Mesenchymal stem cell (in vitro differentiated cells and primary cell): ENCODE measurements at regions not wholly inside any gene's neighbourhood (a gene's known extent, or its start where the extent isn't known, plus 50 kb on each side); places are given as distances from the start of the nearest gene placed in this dataset.

ENCODE experiments used
- DNase-seq: peaks from one replicate; pipeline ENCODE4 v3.0.0-alpha.2; 2013
- H2AFZ ChIP-seq: one replicate; pipeline ENCODE4 v1.6.1; 2013; ENCODE audit warnings: low read depth, mild to moderate bottlenecking, control low read depth, inconsistent platforms, low read length, moderate library complexity
- H2AK5ac ChIP-seq: 2 replicates; pipeline ENCODE4 v1.6.1; 2013; ENCODE audit warnings: low read length, moderate library complexity, mild to moderate bottlenecking, inconsistent platforms; ENCODE audit not compliant: severe bottlenecking
- H2BK120ac ChIP-seq: one replicate; pipeline ENCODE4 v1.6.1; 2013; ENCODE audit warnings: low read depth, mild to moderate bottlenecking, inconsistent platforms, low read length, moderate library complexity
- H2BK12ac ChIP-seq, 2 experiments: one replicate each; pipeline ENCODE4 v1.6.1; 2013; ENCODE audit warnings: inconsistent platforms in 2 of 2, low read length in 2 of 2, mild to moderate bottlenecking in 2 of 2, moderate library complexity in 2 of 2, control low read depth in 1 of 2
- H2BK15ac ChIP-seq: one replicate; pipeline ENCODE4 v1.6.1; 2013; ENCODE audit warnings: mild to moderate bottlenecking, low read depth, inconsistent platforms; ENCODE audit not compliant: poor library complexity, severe bottlenecking
- H2BK5ac ChIP-seq: 2 replicates; pipeline ENCODE4 v1.6.1; 2013; ENCODE audit warnings: low read depth, mild to moderate bottlenecking, low read length, control low read depth, inconsistent platforms; ENCODE audit not compliant: poor library complexity, severe bottlenecking
- H3K14ac ChIP-seq, 2 experiments: one replicate each; pipeline ENCODE4 v1.6.1; 2013; ENCODE audit warnings: inconsistent platforms in 2 of 2, low read length in 2 of 2, control low read depth in 1 of 2, mild to moderate bottlenecking in 1 of 2, moderate library complexity in 1 of 2
- H3K18ac ChIP-seq, 2 experiments: one replicate each; pipeline ENCODE4 v1.6.1; 2013; ENCODE audit warnings: inconsistent platforms in 2 of 2, low read length in 2 of 2, control low read depth in 1 of 2, low read depth in 1 of 2, mild to moderate bottlenecking in 1 of 2
- H3K23ac ChIP-seq, 2 experiments: one replicate each; pipeline ENCODE4 v1.6.1; 2013; ENCODE audit warnings: inconsistent platforms in 2 of 2, low read length in 2 of 2, mild to moderate bottlenecking in 2 of 2, moderate library complexity in 2 of 2, control low read depth in 1 of 2
- H3K27ac ChIP-seq: 2 replicates; pipeline ENCODE4 v1.5.1; 2013; ENCODE audit warnings: mild to moderate bottlenecking, moderate library complexity, low read length, control low read depth, inconsistent platforms; ENCODE audit not compliant: poor library complexity, severe bottlenecking
- H3K27me3 ChIP-seq, 2 experiments: 2 replicates each; pipeline versions ENCODE4 v1.6.1 to v1.7.0; 2013; ENCODE audit warnings: low read length in 2 of 2, mild to moderate bottlenecking in 2 of 2, moderate library complexity in 2 of 2, control low read depth in 1 of 2, inconsistent platforms in 1 of 2; ENCODE audit not compliant: control insufficient read depth in 1 of 2, insufficient read depth in 1 of 2
- H3K36me3 ChIP-seq, 2 experiments: 2 replicates each; pipeline versions ENCODE4 v1.6.1 to v1.7.0; 2013; ENCODE audit warnings: low read length in 2 of 2, control low read depth in 1 of 2, inconsistent platforms in 1 of 2, low read depth in 1 of 2, mild to moderate bottlenecking in 1 of 2; ENCODE audit not compliant: insufficient read depth in 2 of 2, control insufficient read depth in 1 of 2
- H3K4ac ChIP-seq, 2 experiments: one replicate each; pipeline ENCODE4 v1.6.1; 2013; ENCODE audit warnings: inconsistent platforms in 2 of 2, low read length in 2 of 2, mild to moderate bottlenecking in 2 of 2, moderate library complexity in 2 of 2, control low read depth in 1 of 2, low read depth in 1 of 2
- H3K4me1 ChIP-seq: 2 replicates; pipeline ENCODE4 v1.6.1; 2013; ENCODE audit warnings: low read depth, low read length, control low read depth; ENCODE audit not compliant: control insufficient read depth, insufficient read depth
- H3K4me2 ChIP-seq: 2 replicates; pipeline ENCODE4 v1.6.1; 2013; ENCODE audit warnings: low read length, mild to moderate bottlenecking, inconsistent platforms; ENCODE audit not compliant: poor library complexity, severe bottlenecking
- H3K4me3 ChIP-seq, 2 experiments: 2 replicates each; pipeline versions ENCODE4 v1.5.1 to v1.7.0; 2013; ENCODE audit warnings: low read length in 2 of 2, mild to moderate bottlenecking in 2 of 2, control low read depth in 1 of 2, low read depth in 1 of 2; ENCODE audit not compliant: insufficient read depth in 1 of 2
- H3K79me1 ChIP-seq: replicated peaks from 2 replicates; pipeline ENCODE4 v1.6.1; 2013; ENCODE audit warnings: mild to moderate bottlenecking, control low read depth, low read length, inconsistent platforms; ENCODE audit not compliant: poor library complexity, severe bottlenecking
- H3K9ac ChIP-seq: 2 replicates; pipeline ENCODE4 v1.7.0; 2013; ENCODE audit warnings: mild to moderate bottlenecking, low read length, moderate library complexity
- H3K9me3 ChIP-seq: 2 replicates; pipeline ENCODE4 v1.7.0; 2013; ENCODE audit warnings: mild to moderate bottlenecking, low read length; ENCODE audit not compliant: control insufficient read depth
- H4K8ac ChIP-seq: one replicate; pipeline ENCODE4 v1.6.1; 2013; ENCODE audit warnings: inconsistent platforms, mild to moderate bottlenecking, low read length, moderate library complexity
- H4K91ac ChIP-seq: one replicate; pipeline ENCODE4 v1.6.1; 2013; ENCODE audit warnings: mild to moderate bottlenecking, low read length, inconsistent platforms
- WGBS: methylation state at CpG from one replicate; pipeline ENCODE4 v1.1.7; 2013; ENCODE audit warnings: mixed read lengths; 5-methylcytosine and 5-hydroxymethylcytosine counted together

DNA sequence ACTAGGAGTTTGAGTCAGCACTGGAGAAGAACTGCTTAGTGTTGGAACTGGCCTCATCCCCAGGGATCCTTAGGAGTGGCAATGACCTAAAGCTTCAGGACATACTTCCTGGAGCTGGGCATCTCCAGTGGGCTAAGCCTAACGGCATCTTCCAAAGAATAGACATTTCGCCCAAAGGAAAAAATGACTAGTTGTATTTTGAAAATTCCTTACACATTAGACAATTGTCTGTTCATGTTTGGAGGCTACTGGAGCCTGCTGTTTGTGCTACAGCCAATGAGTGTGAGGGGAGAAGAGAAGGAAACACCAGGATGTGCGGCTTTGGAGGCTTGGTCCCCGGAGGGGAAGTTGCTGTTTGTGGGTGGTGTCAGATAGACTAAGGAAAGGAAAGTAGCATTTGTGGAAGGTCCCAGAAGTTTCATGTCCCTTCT lies 77.6 kb downstream of the POLR2M start:
- H3K27ac ChIP-seq = no peak overlapping the region
- 71% methylated on average over 3 of the region's 4 CpGs for WGBS

DNA sequence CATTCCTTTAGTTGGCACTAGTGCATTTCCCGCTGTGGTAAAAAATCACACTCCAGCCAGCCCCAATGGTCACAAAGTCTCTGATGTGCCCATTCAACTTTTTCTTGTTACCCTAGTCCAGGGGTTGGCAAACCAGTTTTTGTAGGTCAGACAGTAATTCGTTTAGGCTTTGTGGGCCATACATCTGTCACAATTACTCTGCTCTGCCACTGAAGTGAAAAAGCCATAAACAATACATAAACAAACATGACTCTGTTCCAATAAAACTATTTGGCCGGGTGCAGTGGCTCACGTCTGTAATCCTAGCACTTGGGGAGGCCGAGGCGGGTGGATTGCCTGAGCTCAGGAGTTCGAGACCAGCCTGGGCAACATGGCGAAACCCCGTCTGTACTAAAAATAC lies 78.5 kb downstream of the POLR2M start:
- no peak overlapping the region for H2AFZ ChIP-seq
- no peak overlapping the region for H3K23ac ChIP-seq
- no peak for DNase-seq
- no peak overlapping the region for H2BK5ac ChIP-seq
- H2BK12ac ChIP-seq = no peak overlapping the region
- H3K18ac ChIP-seq = no peak overlapping the region
- no peak overlapping the region for H2BK15ac ChIP-seq
- 56% methylated on average over 6 of the region's 9 CpGs for WGBS
- H2AK5ac ChIP-seq = no peak overlapping the region
- H4K8ac ChIP-seq = no peak overlapping the region
- no peak overlapping the region for H3K14ac ChIP-seq
- no peak overlapping the region for H3K4me2 ChIP-seq
- no peak overlapping the region for H2BK120ac ChIP-seq
- peaks cover 2% of the 10 kb centered on the region for H3K4me1 ChIP-seq
- no peak overlapping the region for H4K91ac ChIP-seq
- no peaks in the 10 kb centered on the region for H3K79me1 ChIP-seq
- H3K9me3 ChIP-seq = no peaks in the 10 kb centered on the region
- H3K4ac ChIP-seq = no peak overlapping the region
- H3K9ac ChIP-seq = no peak overlapping the region
- H3K27me3 ChIP-seq = peaks cover 1 to 7% of the 10 kb centered on the region in 2 experiments
- no peak overlapping the region for H3K27ac ChIP-seq
- no peak overlapping the region for H3K4me3 ChIP-seq
- no peaks in the 10 kb centered on the region for H3K36me3 ChIP-seq

More for the DNA sequence above, 77.6 kb downstream of the POLR2M start:
- Histone ChIP-seq H3K36me3 (no peaks in the 10 kb centered on the region), H3K9ac (peak overlapping the region; percentile 82), H3K4me3 (peak overlapping the region in 1 of 2 experiments; percentile 20), H3K79me1 (no peaks in the 10 kb centered on the region), H3K27me3 (peaks cover 0 to 7% of the 10 kb centered on the region in 2 experiments), H4K8ac (no peak overlapping the region), H3K4ac (no peak overlapping the region), H3K14ac (no peak overlapping the region), H3K9me3 (no peaks in the 10 kb centered on the region), H2BK12ac (no peak overlapping the region), H2BK15ac (no peak overlapping the region), H3K23ac (no peak overlapping the region), H2AFZ (no peak overlapping the region), H3K18ac (no peak overlapping the region), H2AK5ac (no peak overlapping the region), H4K91ac (no peak overlapping the region), H3K4me2 (no peak overlapping the region), H3K4me1 (peaks cover 4% of the 10 kb centered on the region), H2BK120ac (no peak overlapping the region), H2BK5ac (no peak overlapping the region)
- DNase-seq = peak; percentile 10

DNA sequence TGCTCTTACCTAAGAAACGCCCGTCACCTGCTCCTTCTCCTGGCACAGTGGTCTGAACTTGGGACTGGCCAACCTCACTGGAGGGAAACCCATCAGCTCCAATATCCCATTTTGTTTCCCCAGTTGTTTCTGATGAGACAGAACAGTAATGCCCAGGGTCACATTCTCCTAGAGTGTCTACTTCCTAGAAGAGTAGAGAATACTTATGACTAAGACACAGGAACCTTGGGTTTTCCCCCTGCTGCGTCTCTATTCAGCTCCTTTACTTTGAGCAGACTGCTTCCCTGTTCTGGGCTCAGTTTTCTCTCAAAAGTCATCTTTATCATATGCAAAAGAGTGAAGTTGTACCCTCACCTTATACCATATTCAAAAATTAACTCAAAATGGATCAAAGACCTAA lies 79.4 kb downstream of the POLR2M start:
- 87% methylated on average over 3 of the region's 3 CpGs for WGBS
- Histone ChIP-seq H3K79me1 (no peaks in the 10 kb centered on the region), H3K18ac (no peak overlapping the region), H4K8ac (no peak overlapping the region), H2AFZ (no peak overlapping the region), H3K4me3 (no peak overlapping the region), H3K4ac (no peak overlapping the region), H2AK5ac (no peak overlapping the region), H2BK15ac (no peak overlapping the region), H2BK5ac (no peak overlapping the region), H3K9me3 (no peaks in the 10 kb centered on the region), H2BK12ac (no peak overlapping the region), H3K4me1 (peaks cover 2% of the 10 kb centered on the region), H3K9ac (no peak overlapping the region), H2BK120ac (no peak overlapping the region), H4K91ac (no peak overlapping the region), H3K14ac (no peak overlapping the region), H3K27ac (no peak overlapping the region), H3K27me3 (peaks cover 5 to 11% of the 10 kb centered on the region in 2 experiments), H3K36me3 (no peaks in the 10 kb centered on the region), H3K23ac (no peak overlapping the region), H3K4me2 (no peak overlapping the region)
- no peak for DNase-seq

DNA sequence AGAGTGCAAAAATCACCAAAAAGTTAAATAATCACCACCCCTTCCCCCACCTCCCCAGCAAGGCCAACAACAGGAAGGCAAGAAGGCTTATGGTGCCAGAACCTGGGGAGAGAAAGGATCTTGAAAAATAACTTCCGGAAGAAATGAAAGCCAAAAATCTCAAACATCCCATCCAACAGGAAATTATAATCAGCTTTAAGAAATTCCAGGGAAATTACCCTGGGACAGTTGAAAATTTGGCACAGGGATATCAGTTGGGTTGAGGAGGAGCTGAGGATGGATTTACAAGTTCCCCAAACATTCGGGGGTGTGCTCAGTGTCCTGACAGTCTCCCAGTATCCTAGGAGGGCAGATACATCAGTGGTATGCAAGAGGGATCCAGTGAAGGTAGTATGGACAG lies 82.7 kb downstream of the POLR2M start:
- no peak overlapping the region for H2AK5ac ChIP-seq
- H3K4me1 ChIP-seq = no peaks in the 10 kb centered on the region
- no peak overlapping the region for H2BK5ac ChIP-seq
- H3K27me3 ChIP-seq = peaks cover 13 to 38% of the 10 kb centered on the region in 2 experiments
- no peak for DNase-seq
- H3K18ac ChIP-seq = no peak overlapping the region
- no peak overlapping the region for H3K14ac ChIP-seq
- H4K91ac ChIP-seq = no peak overlapping the region
- no peak overlapping the region for H2BK15ac ChIP-seq
- H3K79me1 ChIP-seq = no peaks in the 10 kb centered on the region
- H3K23ac ChIP-seq = no peak overlapping the region
- H3K4me3 ChIP-seq = no peak overlapping the region
- H3K4me2 ChIP-seq = no peak overlapping the region
- no peak overlapping the region for H3K4ac ChIP-seq
- no peak overlapping the region for H4K8ac ChIP-seq
- no peaks in the 10 kb centered on the region for H3K9me3 ChIP-seq
- H2AFZ ChIP-seq = no peak overlapping the region
- no peaks in the 10 kb centered on the region for H3K36me3 ChIP-seq
- H3K27ac ChIP-seq = no peak overlapping the region
- no peak overlapping the region for H3K9ac ChIP-seq
- H2BK120ac ChIP-seq = no peak overlapping the region
- no peak overlapping the region for H2BK12ac ChIP-seq
- WGBS = 78% methylated on average over 1 of the region's 2 CpGs
